ENCODE measurements at regions not wholly inside any gene's neighbourhood (a gene's known extent, or its start where the extent isn't known, plus 50 kb on each side); places are given as distances from the start of the nearest gene placed in this dataset.

DNA sequence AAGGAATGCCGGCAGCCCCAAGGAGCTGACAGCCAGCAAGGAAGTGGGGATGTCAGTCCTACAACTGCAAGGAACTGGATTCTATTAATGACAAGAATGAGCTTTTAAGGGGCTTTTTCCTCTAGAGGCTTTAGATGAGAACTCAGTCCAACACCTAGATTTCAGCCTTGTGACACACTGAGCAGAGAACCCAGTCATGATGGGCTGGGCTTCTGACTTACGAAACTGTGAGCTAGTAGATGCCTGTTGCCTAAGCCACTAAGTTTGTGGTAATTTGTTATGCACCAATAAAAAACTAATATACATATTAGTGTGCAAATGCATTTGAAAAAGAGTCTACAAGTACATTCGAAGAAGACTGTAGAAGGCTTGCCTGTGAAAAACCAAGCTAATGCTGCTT is 263.3 kb downstream of the SOX4 start:
- H3K27ac Mint-ChIP-seq: no peak overlapping the region
- TF ChIP-seq, protein P1, sequence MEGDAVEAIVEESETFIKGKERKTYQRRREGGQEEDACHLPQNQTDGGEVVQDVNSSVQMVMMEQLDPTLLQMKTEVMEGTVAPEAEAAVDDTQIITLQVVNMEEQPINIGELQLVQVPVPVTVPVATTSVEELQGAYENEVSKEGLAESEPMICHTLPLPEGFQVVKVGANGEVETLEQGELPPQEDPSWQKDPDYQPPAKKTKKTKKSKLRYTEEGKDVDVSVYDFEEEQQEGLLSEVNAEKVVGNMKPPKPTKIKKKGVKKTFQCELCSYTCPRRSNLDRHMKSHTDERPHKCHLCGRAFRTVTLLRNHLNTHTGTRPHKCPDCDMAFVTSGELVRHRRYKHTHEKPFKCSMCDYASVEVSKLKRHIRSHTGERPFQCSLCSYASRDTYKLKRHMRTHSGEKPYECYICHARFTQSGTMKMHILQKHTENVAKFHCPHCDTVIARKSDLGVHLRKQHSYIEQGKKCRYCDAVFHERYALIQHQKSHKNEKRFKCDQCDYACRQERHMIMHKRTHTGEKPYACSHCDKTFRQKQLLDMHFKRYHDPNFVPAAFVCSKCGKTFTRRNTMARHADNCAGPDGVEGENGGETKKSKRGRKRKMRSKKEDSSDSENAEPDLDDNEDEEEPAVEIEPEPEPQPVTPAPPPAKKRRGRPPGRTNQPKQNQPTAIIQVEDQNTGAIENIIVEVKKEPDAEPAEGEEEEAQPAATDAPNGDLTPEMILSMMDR (conservative IDR thresholded peaks at IDR 0.05): no peak
- peaks cover 7% of the 10 kb centered on the region for H3K9me3 Mint-ChIP-seq
- no peaks in the 10 kb centered on the region for H3K27me3 ChIP-seq (ENCODE audit: control insufficient read depth, insufficient read depth, low read length, poor library complexity, severe bottlenecking)
- H3K36me3 Mint-ChIP-seq (ENCODE audit: low read depth): peaks cover 60% of the 10 kb centered on the region
- no peak overlapping the region for H3K4me3 ChIP-seq (ENCODE audit: low read length)
- no peaks in the 10 kb centered on the region for H3K4me1 ChIP-seq (ENCODE audit: control insufficient read depth, insufficient read depth, low read length)
- H3K27ac ChIP-seq (ENCODE audit: low read depth, low read length): no peak overlapping the region
- H3K9ac ChIP-seq (ENCODE audit: extremely low read depth, low read length, poor library complexity, severe bottlenecking): no peak overlapping the region
- WGBS, 2 experiments (ENCODE audit: insufficient coverage in 1 of 2, insufficient read length in 1 of 2): 95 to 100% methylated on average over 2 to 3 of the region's 3 CpGs
- H3K4me3 Mint-ChIP-seq: no peak overlapping the region
- DNase-seq: no peak
- no peaks in the 10 kb centered on the region for H3K27me3 Mint-ChIP-seq (ENCODE audit: insufficient read depth)
- H3K36me3 ChIP-seq (ENCODE audit: control insufficient read depth, insufficient read depth, low read length): peaks cover 69% of the 10 kb centered on the region
- peaks cover 6% of the 10 kb centered on the region for H3K9me3 ChIP-seq (ENCODE audit: control insufficient read depth, low read length)
- peaks cover 8% of the 10 kb centered on the region for H3K4me1 Mint-ChIP-seq

DNA sequence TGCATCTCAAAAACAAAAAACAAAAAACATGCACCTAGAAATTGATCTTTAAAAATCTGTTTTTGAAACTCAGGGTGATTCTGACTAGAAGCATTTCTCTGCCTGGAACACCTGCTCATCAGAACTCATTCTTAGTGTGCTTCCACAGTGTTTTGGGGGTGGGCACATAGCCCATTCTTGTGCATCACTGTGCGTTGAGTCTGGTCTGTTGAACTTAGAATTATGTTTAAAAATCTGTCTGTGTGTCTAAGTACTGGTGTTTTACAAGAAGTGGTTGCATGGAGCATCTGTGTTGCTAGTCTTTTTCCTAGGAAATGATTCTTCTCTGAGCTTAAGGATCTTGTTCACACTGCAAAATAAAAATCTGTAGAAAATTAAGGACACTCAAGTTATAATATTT is 264.5 kb downstream of the SOX4 start:
- Histone ChIP-seq H3K9ac (ENCODE audit: extremely low read depth, low read length, poor library complexity, severe bottlenecking) (no peak overlapping the region), H3K36me3 (ENCODE audit: control insufficient read depth, insufficient read depth, low read length) (peaks cover 63% of the 10 kb centered on the region), H3K27me3 (ENCODE audit: control insufficient read depth, insufficient read depth, low read length, poor library complexity, severe bottlenecking) (no peaks in the 10 kb centered on the region), H3K27ac (ENCODE audit: low read depth, low read length) (no peak overlapping the region), H3K4me1 (ENCODE audit: control insufficient read depth, insufficient read depth, low read length) (no peaks in the 10 kb centered on the region), H3K9me3 (ENCODE audit: control insufficient read depth, low read length) (peaks cover 6% of the 10 kb centered on the region), H3K4me3 (ENCODE audit: low read length) (no peak overlapping the region)
- Mint-ChIP-seq H3K4me1 (peaks cover 8% of the 10 kb centered on the region), H3K36me3 (ENCODE audit: low read depth) (peaks cover 61% of the 10 kb centered on the region), H3K27ac (no peak overlapping the region), H3K27me3 (ENCODE audit: insufficient read depth) (no peaks in the 10 kb centered on the region), H3K4me3 (no peak overlapping the region), H3K9me3 (no peaks in the 10 kb centered on the region)
- TF ChIP-seq, protein P1 (conservative IDR thresholded peaks at IDR 0.05): no peak
- no peak for DNase-seq
- WGBS, 2 experiments (ENCODE audit: insufficient coverage in 1 of 2, insufficient read length in 1 of 2): 95% methylated on average over 1 of the region's 1 CpG; no CpG with 5 or more reads in 1 of the 2 experiments

DNA sequence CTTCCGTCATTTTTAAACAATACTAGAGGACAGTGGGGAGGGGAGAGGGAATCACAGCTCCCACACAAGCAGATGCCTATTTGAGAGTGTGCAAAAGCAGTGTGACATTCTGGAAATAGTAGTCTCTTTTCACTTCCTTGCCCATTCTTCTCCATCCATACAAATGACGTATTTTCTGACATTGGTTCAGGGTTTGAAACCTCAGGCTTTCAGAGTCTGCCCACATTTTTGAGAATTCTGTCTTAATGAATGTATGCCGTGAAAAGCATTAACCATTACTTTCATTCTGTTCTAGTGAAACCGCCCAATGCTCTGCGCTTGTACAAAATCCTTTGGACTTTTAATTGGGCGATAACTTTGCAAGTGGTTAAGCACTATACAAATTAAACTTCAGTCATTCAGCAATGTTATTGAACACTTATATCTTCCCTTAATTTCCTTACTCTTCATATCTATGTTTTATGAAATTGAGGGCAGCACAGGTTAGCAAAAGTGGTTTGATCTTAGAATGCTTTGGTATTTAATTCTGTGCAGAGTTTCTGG is 265.7 kb downstream of the SOX4 start:
- Mint-ChIP-seq H3K27ac (no peak overlapping the region), H3K27me3 (ENCODE audit: insufficient read depth) (no peaks in the 10 kb centered on the region), H3K9me3 (no peaks in the 10 kb centered on the region), H3K36me3 (ENCODE audit: low read depth) (peaks cover 57% of the 10 kb centered on the region), H3K4me3 (no peak overlapping the region), H3K4me1 (peaks cover 8% of the 10 kb centered on the region)
- DNase-seq: no peak
- peaks cover 54% of the 10 kb centered on the region for H3K36me3 ChIP-seq (ENCODE audit: control insufficient read depth, insufficient read depth, low read length)
- peaks cover 6% of the 10 kb centered on the region for H3K9me3 ChIP-seq (ENCODE audit: control insufficient read depth, low read length)
- TF ChIP-seq, protein P1 (conservative IDR thresholded peaks at IDR 0.05): no peak
- H3K27me3 ChIP-seq (ENCODE audit: control insufficient read depth, insufficient read depth, low read length, poor library complexity, severe bottlenecking): no peaks in the 10 kb centered on the region
- H3K4me1 ChIP-seq (ENCODE audit: control insufficient read depth, insufficient read depth, low read length): no peaks in the 10 kb centered on the region
- no peak overlapping the region for H3K27ac ChIP-seq (ENCODE audit: low read depth, low read length)
- no peak overlapping the region for H3K4me3 ChIP-seq (ENCODE audit: low read length)
- WGBS, 2 experiments (ENCODE audit: insufficient coverage in 1 of 2, insufficient read length in 1 of 2): 92 to 93% methylated on average over 6 of the region's 6 CpGs
- H3K9ac ChIP-seq (ENCODE audit: extremely low read depth, low read length, poor library complexity, severe bottlenecking): no peak overlapping the region

All from endodermal cell (in vitro differentiated cells).